Heart right ventricle (tissue), 16 donors: ENCODE measurements at regions not wholly inside any gene's neighbourhood (a gene's known extent, or its start where the extent isn't known, plus 50 kb on each side); places are given as distances from the start of the nearest gene placed in this dataset.

Experiments
- ATAC-seq, 8 donors: fragments of 200-7000 bp; cut with Tn5 transposase; one replicate each; pipeline ENCODE4 v1.9.1; 2020; ENCODE audit warnings: mild to moderate bottlenecking in 8 of 8, moderate library complexity in 8 of 8, moderate number of reproducible peaks in 1 of 8
- DNase-seq, 2 donors: peaks; one replicate each; pipeline ENCODE4 v3.0.0-alpha.2; 2020
- H3K27ac ChIP-seq, 10 donors: fragments of 200-600 bp; sonication (generic) in 2 of 10; one replicate each; pipeline versions ENCODE4 v1.5.0 to v1.8.0; 2020 to 2022; ENCODE audit warnings: mild to moderate bottlenecking in 3 of 10
- H3K27me3 ChIP-seq, 7 donors: fragments of 200-600 bp; one replicate each; pipeline ENCODE4 v1.8.0; 2021 to 2022; ENCODE audit warnings: mild to moderate bottlenecking in 2 of 7
- H3K36me3 ChIP-seq, 9 donors: fragments of 200-600 bp; sonication (generic) in 1 of 9; one replicate each; pipeline versions ENCODE4 v1.5.0 to v1.8.0; 2020 to 2022; ENCODE audit warnings: mild to moderate bottlenecking in 2 of 9
- H3K4me1 ChIP-seq, 9 donors: fragments of 200-600 bp; sonication (generic) in 1 of 9; one replicate each; pipeline versions ENCODE4 v1.5.0 to v1.8.0; 2020 to 2022; ENCODE audit warnings: mild to moderate bottlenecking in 4 of 9
- H3K4me3 ChIP-seq, 10 donors: fragments of 200-600 bp; sonication (generic) in 2 of 10; one replicate each; pipeline versions ENCODE4 v1.5.0 to v1.8.0; 2020 to 2022; ENCODE audit warnings: mild to moderate bottlenecking in 7 of 10, moderate library complexity in 2 of 10
- H3K9me3 ChIP-seq, 11 donors: fragments of 200-600 bp in 10 of 11; sonication (generic) in 2 of 11; one replicate each; pipeline versions ENCODE4 v1.5.0 to v1.8.0; 2013 to 2022; ENCODE audit warnings: mild to moderate bottlenecking in 2 of 11, control low read depth in 1 of 11, moderate library complexity in 1 of 11
- CTCF ChIP-seq, 9 donors: fragments of 200-600 bp; sonication (generic) in 2 of 9; IDR thresholded peaks; one replicate each; pipeline versions ENCODE4 v1.5.0 to v1.8.0; 2021 to 2022; ENCODE audit warnings: antibody characterized with exemption in 9 of 9, mild to moderate bottlenecking in 5 of 9, moderate library complexity in 1 of 9
- WGBS, 2 donors: extraction: QIAGEN DNeasy Blood & Tissue Kit; methylation state at CpG; one replicate each; pipeline ENCODE4 v1.1.7; 2013; ENCODE audit warnings: inconsistent platforms in 1 of 2; 5-methylcytosine and 5-hydroxymethylcytosine counted together
- intact Hi-C, 10 donors: fragments of 100-400 bp; cut with DNase I; formaldehyde crosslinking; loops; one replicate each; pipeline versions ENCODE4 v1.11.1 to v1.14.2; 2022
- donor health status: Arrhythmogenic right ventricular cardiomyopathy.
- donor health status: ischemic (EF 13 %, LVEDD 7.1; RV severe dilation, severe dysfunction).
- donor health status: healthy with polysubstance abuse.
- donor health status: DM: no; HTN: yes; CAD: no.
- donor health status: DM: no; HTN: no; CAD: no.
- donor health status: ischemic (EF 25% LVEDD 6.9; RV normal size, moderate dysfunction).
- donor health status: ischemic (EF 25% LVEDD 5.7; RV mildly dilated, moderate dysfunction).
- donor health status: healthy.
- donor health status: DM: yes; HTN: yes; CAD: no.
- donor health status: Ischemic cardiomyopathy.
- donor health status: ischemic (EF 35%, LVEDD 5.7; RV mildly dilated, moderate dysfunction).
- donor health status: nonischemic (EF 11% LVEDD 7.7; RV severe dilation, severe dysfunction).
- donor health status: DM: yes; HTN: yes; CAD: no.
- donor health status: PGD.
- donor health status: ischemic (EF 29% LVEDD 5.4; RV normal size, mild dysfunction).
- donor health status: nonischemic (EF 23%, LVEDD 6.1; RV moderate dilation, normal function).

GRCh38 chr14:58816416-58817115, 178.8 kb downstream of the DACT1 start:
- Histone ChIP-seq H3K27me3 (no peaks in the 10 kb centered on the region), H3K36me3 (no peaks in the 10 kb centered on the region), H3K4me3 (no peak overlapping the region), H3K27ac (no peak overlapping the region), H3K9me3 (peaks cover 0 to 9% (median 0%) of the 10 kb centered on the region in 11 donors), H3K4me1 (peaks cover 0 to 21% (median 0%) of the 10 kb centered on the region in 9 donors)
- no peak for DNase-seq
- intact Hi-C loops = loop anchor here in 1 of 10 donors (10.0 kb wide), 1 partner anchor 152 kb away; no protein-coding TSS in a partner anchor
- ATAC-seq = no peak
- 88 to 90% methylated on average over 7 of the region's 7 CpGs for WGBS, 2 donors
- TF ChIP-seq CTCF (IDR thresholded peaks at IDR 0.05) = no peak

GRCh38 chr14:58817846-58818245, 180.1 kb downstream of the DACT1 start:
- Histone ChIP-seq H3K36me3 (no peaks in the 10 kb centered on the region), H3K27me3 (no peaks in the 10 kb centered on the region), H3K4me3 (no peak overlapping the region), H3K27ac (peak overlapping the region in 1 of 10 donors; percentile 5), H3K4me1 (peaks cover 0 to 21% (median 0%) of the 10 kb centered on the region in 9 donors), H3K9me3 (peaks cover 0 to 9% (median 0%) of the 10 kb centered on the region in 11 donors)
- no peak for TF ChIP-seq CTCF (IDR thresholded peaks at IDR 0.05)
- intact Hi-C loops = loop anchor here in 1 of 10 donors (10.0 kb wide), 1 partner anchor 153 kb away; no protein-coding TSS in a partner anchor
- DNase-seq (no peak), ATAC-seq (no peak)
- WGBS, 2 donors = 59 to 75% methylated on average over 1 of the region's 1 CpG

DNA sequence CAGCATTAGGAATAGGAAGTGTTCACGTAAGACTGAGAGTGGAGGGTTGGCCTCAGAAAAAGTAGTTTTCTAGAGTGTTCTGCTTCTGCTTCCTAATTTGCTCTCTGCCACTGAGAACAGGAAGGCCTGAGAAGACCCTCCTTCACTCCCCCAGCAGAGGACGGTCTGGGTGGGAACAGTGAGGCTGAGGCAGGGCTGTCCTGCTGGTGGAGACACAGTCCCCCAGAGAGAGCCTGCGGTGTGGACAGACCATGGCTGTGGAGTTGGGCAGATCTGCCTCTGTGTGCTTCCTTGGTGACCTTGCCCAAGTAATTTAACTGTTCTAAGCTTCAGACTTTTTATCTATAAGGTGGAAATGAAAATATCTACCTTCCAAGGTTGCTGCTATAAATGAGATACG, 182.3 kb downstream of the DACT1 start:
- Histone ChIP-seq H3K36me3 (no peaks in the 10 kb centered on the region), H3K27me3 (no peaks in the 10 kb centered on the region), H3K4me1 (peaks cover 0 to 19% (median 0%) of the 10 kb centered on the region in 9 donors), H3K9me3 (peaks cover 0 to under 1% (median 0%) of the 10 kb centered on the region in 11 donors), H3K27ac (no peak overlapping the region), H3K4me3 (no peak overlapping the region)
- DNase-seq = no peak
- intact Hi-C loops = loop anchor here in 1 of 10 donors (10.0 kb wide), 1 partner anchor 115 kb away; no protein-coding TSS in a partner anchor
- no peak for TF ChIP-seq CTCF (IDR thresholded peaks at IDR 0.05)
- ATAC-seq = no peak
- 85 to 86% methylated on average over 4 of the region's 4 CpGs for WGBS, 2 donors

DNA sequence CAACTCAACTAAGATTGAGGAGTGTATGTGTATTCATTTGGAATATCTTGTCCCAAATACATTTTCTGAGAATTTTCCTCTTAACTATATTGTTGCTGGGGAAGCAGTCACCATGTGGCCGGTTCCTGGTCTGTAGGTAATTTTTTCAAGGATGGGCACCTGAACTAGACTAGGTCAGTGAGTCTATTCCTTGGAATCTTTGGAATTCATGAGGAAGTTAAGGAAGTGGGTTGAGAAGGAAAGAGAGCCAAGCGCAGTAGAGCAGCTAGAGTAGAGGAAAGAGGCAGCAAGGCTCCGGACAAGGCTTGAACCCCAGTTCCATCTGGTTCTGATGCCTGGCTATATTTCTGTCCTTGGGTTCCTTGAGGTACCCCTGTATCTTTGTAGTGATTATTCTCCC, 183.7 kb downstream of the DACT1 start:
- intact Hi-C loops = loop anchor here in 1 of 10 donors (10.0 kb wide), 1 partner anchor 117 kb away; no protein-coding TSS in a partner anchor
- Histone ChIP-seq H3K9me3 (peaks cover 0 to 1% (median 0%) of the 10 kb centered on the region in 11 donors), H3K27me3 (no peaks in the 10 kb centered on the region), H3K27ac (no peak overlapping the region), H3K4me1 (peaks cover 0 to 6% (median 0%) of the 10 kb centered on the region in 9 donors), H3K36me3 (no peaks in the 10 kb centered on the region), H3K4me3 (no peak overlapping the region)
- WGBS, 2 donors = 92 to 95% methylated on average over 3 of the region's 3 CpGs
- ATAC-seq (no peak), DNase-seq (no peak)
- no peak for TF ChIP-seq CTCF (IDR thresholded peaks at IDR 0.05)
